CD4-positive, CD25-positive, alpha-beta regulatory T cell (primary cell): ENCODE measurements at regions not wholly inside any gene's neighbourhood (a gene's known extent, or its start where the extent isn't known, plus 50 kb on each side); places are given as distances from the start of the nearest gene placed in this dataset.

Experiments used
- ATAC-seq, 2 donors: fragments of 150-1000 bp; cut with Tn5 transposase; one replicate each; pipeline ENCODE4 v1.10.0; 2021; ENCODE audit warnings: low read depth in 2 of 2, moderate number of reproducible peaks in 2 of 2, moderate library complexity in 1 of 2
- DNase-seq, 3 donors: peaks; one replicate each; pipeline versions ENCODE4 v3.0.0 to v3.0.0-alpha.2; 2012 to 2022; ENCODE audit warnings: mixed read lengths in 1 of 3
- H3K27ac ChIP-seq: one replicate; pipeline ENCODE4 v1.7.0; 2013; ENCODE audit warnings: mild to moderate bottlenecking, low read length; ENCODE audit not compliant: insufficient read depth, poor library complexity, severe bottlenecking
- H3K27me3 ChIP-seq: one replicate; pipeline ENCODE4 v1.7.0; 2013; ENCODE audit warnings: low read length; ENCODE audit not compliant: control insufficient read depth, insufficient read depth
- H3K36me3 ChIP-seq: one replicate; pipeline ENCODE4 v1.7.0; 2013; ENCODE audit warnings: mild to moderate bottlenecking, low read length, moderate library complexity; ENCODE audit not compliant: control insufficient read depth, insufficient read depth
- H3K4me1 ChIP-seq: 2 replicates; pipeline ENCODE4 v1.7.0; 2013; ENCODE audit warnings: mild to moderate bottlenecking, low read length; ENCODE audit not compliant: insufficient read depth, control insufficient read depth, poor library complexity, severe bottlenecking
- H3K4me3 ChIP-seq: one replicate; pipeline ENCODE4 v1.7.0; 2013; ENCODE audit warnings: low read depth, mild to moderate bottlenecking, low read length, moderate library complexity
- H3K9me3 ChIP-seq, 2 experiments: 1 replicate in 1 of 2; 2 replicates in 1 of 2; pipeline ENCODE4 v1.7.0; 2013; ENCODE audit warnings: low read length in 2 of 2, mild to moderate bottlenecking in 1 of 2, moderate library complexity in 1 of 2; ENCODE audit not compliant: control insufficient read depth in 2 of 2
- H3K27ac Mint-ChIP-seq, 3 donors: one replicate each; pipeline ENCODE4 v1.8.0; 2020 to 2022; ENCODE audit warnings: mild to moderate bottlenecking in 3 of 3, mixed read lengths in 3 of 3, moderate library complexity in 2 of 3
- H3K27me3 Mint-ChIP-seq: one replicate; pipeline ENCODE4 v1.8.0; 2022; ENCODE audit warnings: mild to moderate bottlenecking, mixed read lengths
- H3K36me3 Mint-ChIP-seq: one replicate; pipeline ENCODE4 v1.8.0; 2020; ENCODE audit warnings: mixed read lengths
- H3K4me1 Mint-ChIP-seq, 4 donors: one replicate each; pipeline ENCODE4 v1.8.0; 2020 to 2022; ENCODE audit warnings: mixed read lengths in 4 of 4, mild to moderate bottlenecking in 1 of 4
- H3K4me3 Mint-ChIP-seq, 4 donors: one replicate each; pipeline ENCODE4 v1.8.0; 2020 to 2022; ENCODE audit warnings: mild to moderate bottlenecking in 4 of 4, mixed read lengths in 4 of 4, moderate library complexity in 3 of 4
- H3K9me3 Mint-ChIP-seq, 7 donors: one replicate each; pipeline ENCODE4 v1.8.0; 2020 to 2022; ENCODE audit warnings: mixed read lengths in 7 of 7, mild to moderate bottlenecking in 3 of 7, moderate library complexity in 2 of 7

GRCh38 chr6:105909106-105909505 lies 177.0 kb upstream of the PRDM1 start:
- Mint-ChIP-seq H3K4me1 (no peaks in the 10 kb centered on the region), H3K9me3 (no peaks in the 10 kb centered on the region), H3K36me3 (no peaks in the 10 kb centered on the region), H3K27me3 (peaks cover 4% of the 10 kb centered on the region), H3K4me3 (no peak overlapping the region), H3K27ac (no peak overlapping the region)
- Histone ChIP-seq H3K4me1 (no peaks in the 10 kb centered on the region), H3K9me3 (no peaks in the 10 kb centered on the region), H3K27me3 (no peaks in the 10 kb centered on the region), H3K36me3 (no peaks in the 10 kb centered on the region), H3K4me3 (no peak overlapping the region), H3K27ac (no peak overlapping the region)
- ATAC-seq (no peak), DNase-seq (no peak)

GRCh38 chr6:105907991-105908390 lies 178.1 kb upstream of the PRDM1 start:
- H3K27ac ChIP-seq = no peak overlapping the region
- DNase-seq = no peak
- no peak overlapping the region for H3K4me3 Mint-ChIP-seq
- no peaks in the 10 kb centered on the region for H3K9me3 ChIP-seq
- no peaks in the 10 kb centered on the region for H3K27me3 ChIP-seq
- H3K4me1 Mint-ChIP-seq = no peaks in the 10 kb centered on the region
- H3K36me3 Mint-ChIP-seq = no peaks in the 10 kb centered on the region
- no peaks in the 10 kb centered on the region for H3K27me3 Mint-ChIP-seq
- no peak for ATAC-seq
- no peak overlapping the region for H3K4me3 ChIP-seq
- H3K9me3 Mint-ChIP-seq = peaks cover 0 to 1% (median 0%) of the 10 kb centered on the region in 7 donors
- no peak overlapping the region for H3K27ac Mint-ChIP-seq
- no peaks in the 10 kb centered on the region for H3K4me1 ChIP-seq
- no peaks in the 10 kb centered on the region for H3K36me3 ChIP-seq

- H3K27me3 Mint-ChIP-seq = no peaks in the 10 kb centered on the region
Observed at GRCh38 chr6:105907301-105907700, 178.8 kb upstream of the PRDM1 start.

GRCh38 chr6:105902401-105903031 lies 183.6 kb upstream of the PRDM1 start:
- no peak overlapping the region for H3K27ac Mint-ChIP-seq
- Histone ChIP-seq H3K4me1 (peaks cover 10% of the 10 kb centered on the region), H3K27me3 (no peaks in the 10 kb centered on the region), H3K36me3 (no peaks in the 10 kb centered on the region), H3K9me3 (no peaks in the 10 kb centered on the region), H3K27ac (no peak overlapping the region), H3K4me3 (no peak overlapping the region)
- H3K4me1 Mint-ChIP-seq = peaks cover 10 to 15% (median 11%) of the 10 kb centered on the region in 4 donors
- no peaks in the 10 kb centered on the region for H3K36me3 Mint-ChIP-seq
- peaks cover 4% of the 10 kb centered on the region for H3K27me3 Mint-ChIP-seq
- H3K9me3 Mint-ChIP-seq = peaks cover 0 to 3% (median 0%) of the 10 kb centered on the region in 7 donors
- DNase-seq = no peak
- no peak for ATAC-seq
- no peak overlapping the region for H3K4me3 Mint-ChIP-seq

More at GRCh38 chr6:105907301-105907700, 178.8 kb upstream of the PRDM1 start:
- Mint-ChIP-seq H3K4me1 (peaks cover 0 to 2% (median 0%) of the 10 kb centered on the region in 4 donors), H3K27ac (no peak overlapping the region), H3K4me3 (no peak overlapping the region), H3K9me3 (peaks cover 0 to 1% (median 0%) of the 10 kb centered on the region in 7 donors), H3K36me3 (no peaks in the 10 kb centered on the region)
- no peak for DNase-seq
- H3K4me1 ChIP-seq = no peaks in the 10 kb centered on the region
- ATAC-seq = no peak
- no peaks in the 10 kb centered on the region for H3K36me3 ChIP-seq
- no peaks in the 10 kb centered on the region for H3K9me3 ChIP-seq
- no peaks in the 10 kb centered on the region for H3K27me3 ChIP-seq
- no peak overlapping the region for H3K4me3 ChIP-seq
- H3K27ac ChIP-seq = no peak overlapping the region

GRCh38 chr6:105901583-105901982 lies 184.6 kb upstream of the PRDM1 start:
- DNase-seq = no peak
- no peaks in the 10 kb centered on the region for H3K36me3 Mint-ChIP-seq
- Histone ChIP-seq H3K9me3 (no peaks in the 10 kb centered on the region), H3K27ac (no peak overlapping the region), H3K36me3 (no peaks in the 10 kb centered on the region), H3K27me3 (no peaks in the 10 kb centered on the region), H3K4me1 (peaks cover 10% of the 10 kb centered on the region), H3K4me3 (no peak overlapping the region)
- no peak for ATAC-seq
- peaks cover 4% of the 10 kb centered on the region for H3K27me3 Mint-ChIP-seq
- H3K9me3 Mint-ChIP-seq = peaks cover 0 to 3% (median 0%) of the 10 kb centered on the region in 7 donors
- H3K4me1 Mint-ChIP-seq = peaks cover 10 to 15% (median 11%) of the 10 kb centered on the region in 4 donors
- H3K27ac Mint-ChIP-seq = no peak overlapping the region
- no peak overlapping the region for H3K4me3 Mint-ChIP-seq

DNA sequence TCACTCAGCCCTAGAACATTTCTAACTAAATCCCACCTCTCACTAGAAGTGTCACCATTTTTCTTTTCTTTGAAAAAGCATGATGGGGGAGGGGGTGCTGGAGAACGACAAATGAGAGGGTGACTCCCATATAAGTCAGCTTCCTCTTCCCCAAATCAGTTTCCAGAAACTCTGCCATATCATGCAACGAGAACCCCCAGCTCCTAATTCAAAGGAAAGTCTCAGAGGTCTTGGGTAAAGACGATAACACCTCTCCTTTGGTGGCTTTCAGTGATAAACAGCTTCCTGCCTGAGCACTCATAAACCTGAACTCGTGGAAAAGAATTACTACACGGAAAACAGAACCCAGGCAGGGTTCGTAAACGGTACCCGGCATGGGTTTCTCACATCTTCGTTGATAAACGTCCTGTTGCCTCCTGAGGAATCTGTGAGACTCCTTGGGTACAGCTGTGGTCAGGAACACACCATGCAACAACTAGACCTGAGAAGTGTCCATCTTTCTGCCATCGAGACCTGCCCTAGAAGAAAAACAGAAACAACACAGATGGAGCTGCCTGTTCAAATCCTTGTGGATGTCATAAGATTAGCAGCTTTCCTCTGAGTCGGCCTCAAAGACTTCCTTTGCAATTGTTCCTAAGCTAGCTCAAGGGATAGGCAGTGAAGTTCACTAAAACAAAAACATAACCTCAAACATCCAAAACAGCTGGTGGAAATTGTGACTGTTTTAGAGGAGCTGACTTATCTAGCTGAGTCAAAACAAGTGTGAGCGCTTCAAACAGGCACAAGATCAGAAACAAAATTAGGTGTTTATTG lies 185.8 kb upstream of the PRDM1 start:
- peak overlapping the region in 3 of 4 donors; percentile 20 to 79 (median 70) for H3K4me3 Mint-ChIP-seq
- H3K9me3 Mint-ChIP-seq = peaks cover 0 to 3% (median 0%) of the 10 kb centered on the region in 7 donors
- peaks cover 10 to 15% (median 11%) of the 10 kb centered on the region in 4 donors for H3K4me1 Mint-ChIP-seq
- DNase-seq = peak in 1 of 3 donors; percentile 78
- no peaks in the 10 kb centered on the region for H3K36me3 Mint-ChIP-seq
- no peak for ATAC-seq
- peaks cover 4% of the 10 kb centered on the region for H3K27me3 Mint-ChIP-seq
- Histone ChIP-seq H3K4me1 (peaks cover 10% of the 10 kb centered on the region), H3K36me3 (no peaks in the 10 kb centered on the region), H3K4me3 (peak overlapping the region; percentile 79), H3K27me3 (no peaks in the 10 kb centered on the region), H3K27ac (no peak overlapping the region), H3K9me3 (no peaks in the 10 kb centered on the region)
- peak overlapping the region in 2 of 3 donors; percentile 57 to 69 for H3K27ac Mint-ChIP-seq

DNA sequence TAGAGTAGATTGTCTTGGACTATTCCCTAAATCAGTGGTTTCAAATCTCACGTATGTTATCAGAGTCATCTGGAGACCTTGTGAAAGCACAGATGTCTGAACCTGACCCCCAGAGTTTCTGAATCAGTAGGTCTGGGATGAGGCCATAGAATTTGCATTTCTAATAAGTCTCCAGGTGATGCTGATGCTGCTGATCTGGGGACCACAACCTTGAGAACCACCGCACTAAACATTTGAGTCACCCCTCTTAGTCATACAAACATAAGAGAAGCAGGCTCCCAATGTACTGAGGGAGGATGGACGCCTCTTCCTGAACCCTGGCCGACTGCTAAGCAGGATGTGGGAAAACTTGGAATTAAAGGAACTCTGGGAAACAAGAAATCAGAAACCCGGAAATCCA lies 187.8 kb upstream of the PRDM1 start:
- Histone ChIP-seq H3K27me3 (no peaks in the 10 kb centered on the region), H3K4me1 (peaks cover 10% of the 10 kb centered on the region), H3K9me3 (no peaks in the 10 kb centered on the region), H3K4me3 (no peak overlapping the region), H3K36me3 (no peaks in the 10 kb centered on the region), H3K27ac (no peak overlapping the region)
- DNase-seq (peak in 1 of 3 donors; percentile 53), ATAC-seq (no peak)
- Mint-ChIP-seq H3K4me1 (peaks cover 10 to 15% (median 11%) of the 10 kb centered on the region in 4 donors), H3K36me3 (no peaks in the 10 kb centered on the region), H3K27me3 (peaks cover 7% of the 10 kb centered on the region), H3K9me3 (peaks cover 0 to 3% (median 0%) of the 10 kb centered on the region in 7 donors), H3K4me3 (no peak overlapping the region), H3K27ac (no peak overlapping the region)
